ENCODE measurements at regions not wholly inside any gene's neighbourhood (a gene's known extent, or its start where the extent isn't known, plus 50 kb on each side); places are given as distances from the start of the nearest gene placed in this dataset.
"Not testable (repeated sequence)": the region's sequence is repeated elsewhere in the genome, so short reads cannot be mapped to it uniquely, and the experiment has no call there.

- in situ Hi-C loops (cut with MboI; ENCODE audit: low pct_unique_long_range_greater_than_20kb in 2 of 9, low sequenced_read_pairs in 9 of 9, unreplicated experiment in 9 of 9): no loop called here
- Histone ChIP-seq H3K4me1 (replicated peaks in 1 of 2) (peaks cover 2 to 8% of the 10 kb centered on the region in 2 donors), H3K27ac (no peak overlapping the region), H3K4me3 (no peak overlapping the region)
- 13 to 100% (median 88%) methylated on average over 1 to 2 of the region's 2 CpGs; no CpG with 5 or more reads in 1 of the 10 experiments for WGBS, 10 experiments
- no peak for ATAC-seq (replicated peaks in 6 of 8)
Observed at GRCh38 chr14:30191639-30192279, 264.1 kb upstream of the PRKD1 start.

- in situ Hi-C loops (cut with MboI; ENCODE audit: low pct_unique_long_range_greater_than_20kb in 2 of 9, low sequenced_read_pairs in 9 of 9, unreplicated experiment in 9 of 9): no loop called here
- Histone ChIP-seq H3K4me3 (no peak overlapping the region), H3K4me1 (replicated peaks in 1 of 2) (peaks cover 2 to 8% of the 10 kb centered on the region in 2 donors), H3K27ac (no peak overlapping the region)
- ATAC-seq (replicated peaks in 6 of 8): no peak
- 46 to 100% (median 88%) methylated on average over 1 to 4 of the region's 4 CpGs for WGBS, 10 experiments
Observed at GRCh38 chr14:30193101-30193500, 265.5 kb upstream of the PRKD1 start.

- 0 to 93% (median 54%) methylated on average over 1 to 4 of the region's 4 CpGs for WGBS, 10 experiments
- Histone ChIP-seq H3K4me3 (no peak overlapping the region), H3K27ac (no peak overlapping the region), H3K4me1 (replicated peaks in 1 of 2) (peaks cover 2 to 8% of the 10 kb centered on the region in 2 donors)
- in situ Hi-C loops (cut with MboI; ENCODE audit: low pct_unique_long_range_greater_than_20kb in 2 of 9, low sequenced_read_pairs in 9 of 9, unreplicated experiment in 9 of 9): no loop called here
- peak in 4 of 8 experiments; percentile 37 to 75 (median 54) for ATAC-seq (replicated peaks in 6 of 8)
Observed at GRCh38 chr14:30193845-30194501, 266.3 kb upstream of the PRKD1 start.

- H3K27ac ChIP-seq: no peak overlapping the region
- peak in 4 of 8 experiments; percentile 15 to 89 (median 65) for ATAC-seq (replicated peaks in 6 of 8)
- in situ Hi-C loops (cut with MboI; ENCODE audit: low pct_unique_long_range_greater_than_20kb in 2 of 9, low sequenced_read_pairs in 9 of 9, unreplicated experiment in 9 of 9): no loop called here
- peaks cover 2 to 8% of the 10 kb centered on the region in 2 donors for H3K4me1 ChIP-seq (replicated peaks in 1 of 2)
- 0 to 89% (median 55%) methylated on average over 1 to 2 of the region's 2 CpGs; no CpG with 5 or more reads in 1 of the 10 experiments for WGBS, 10 experiments
- H3K4me3 ChIP-seq: no peak overlapping the region
Observed at GRCh38 chr14:30194741-30195148, 267.1 kb upstream of the PRKD1 start.

- 0 to 64% (median 26%) methylated on average over 1 to 3 of the region's 3 CpGs; no CpG with 5 or more reads in 2 of the 10 experiments for WGBS, 10 experiments
- Histone ChIP-seq H3K4me3 (no peak overlapping the region), H3K4me1 (replicated peaks in 1 of 2) (peaks cover 2 to 8% of the 10 kb centered on the region in 2 donors), H3K27ac (no peak overlapping the region)
- in situ Hi-C loops (cut with MboI; ENCODE audit: low pct_unique_long_range_greater_than_20kb in 2 of 9, low sequenced_read_pairs in 9 of 9, unreplicated experiment in 9 of 9): no loop called here
- ATAC-seq (replicated peaks in 6 of 8): peak in 1 of 8 experiments; percentile 22
Observed at GRCh38 chr14:30195941-30196340, 268.3 kb upstream of the PRKD1 start.

GRCh38 chr14:30196861-30197260, 269.2 kb upstream of the PRKD1 start:
- in situ Hi-C loops (cut with MboI; ENCODE audit: low pct_unique_long_range_greater_than_20kb in 2 of 9, low sequenced_read_pairs in 9 of 9, unreplicated experiment in 9 of 9): no loop called here
- ATAC-seq (replicated peaks in 6 of 8): no peak
- Histone ChIP-seq H3K4me1 (replicated peaks in 1 of 2) (peaks cover 2 to 8% of the 10 kb centered on the region in 2 donors), H3K4me3 (no peak overlapping the region), H3K27ac (no peak overlapping the region)
- WGBS, 10 experiments: 40 to 100% (median 85%) methylated on average over 1 to 2 of the region's 2 CpGs; no CpG with 5 or more reads in 2 of the 10 experiments

GRCh38 chr14:30198720-30199119, 271.1 kb upstream of the PRKD1 start:
- WGBS, 10 experiments: 29 to 100% (median 90%) methylated on average over 1 to 3 of the region's 3 CpGs; no CpG with 5 or more reads in 2 of the 10 experiments
- in situ Hi-C loops (cut with MboI; ENCODE audit: low pct_unique_long_range_greater_than_20kb in 2 of 9, low sequenced_read_pairs in 9 of 9, unreplicated experiment in 9 of 9); ATAC-seq (replicated peaks in 6 of 8); H3K4me3 ChIP-seq; H3K27ac ChIP-seq; H3K4me1 ChIP-seq (replicated peaks in 1 of 2): not testable (repeated sequence)

- no peak overlapping the region for H3K4me3 ChIP-seq
- no peak overlapping the region for H3K27ac ChIP-seq
- peak in 3 of 8 experiments; percentile 16 to 26 (median 26) for ATAC-seq (replicated peaks in 6 of 8)
- in situ Hi-C loops (cut with MboI; ENCODE audit: low pct_unique_long_range_greater_than_20kb in 2 of 9, low sequenced_read_pairs in 9 of 9, unreplicated experiment in 9 of 9): loop anchor here in 6 of 9 experiments (25.0 kb wide), 3 partner anchors 642 to 1442 kb away; partner anchors contain the start of gene FOXG1 (in 3 of the 6)
- H3K4me1 ChIP-seq (replicated peaks in 1 of 2): peaks cover 0 to 9% of the 10 kb centered on the region in 2 donors
- WGBS, 10 experiments: 7 to 100% (median 89%) methylated on average over 1 to 2 of the region's 2 CpGs; no CpG with 5 or more reads in 2 of the 10 experiments
Observed at GRCh38 chr14:30204431-30204980, 276.9 kb upstream of the PRKD1 start.

GRCh38 chr14:30209136-30209535, 281.5 kb upstream of the PRKD1 start:
- ATAC-seq (replicated peaks in 6 of 8): no peak
- WGBS, 10 experiments: 29 to 100% (median 80%) methylated on average over 1 of the region's 1 CpG; no CpG with 5 or more reads in 5 of the 10 experiments
- in situ Hi-C loops (cut with MboI; ENCODE audit: low pct_unique_long_range_greater_than_20kb in 2 of 9, low sequenced_read_pairs in 9 of 9, unreplicated experiment in 9 of 9): loop anchor here in 6 of 9 experiments (25.0 kb wide), 3 partner anchors 647 to 1447 kb away; partner anchors contain the start of gene FOXG1 (in 3 of the 6)
- no peak overlapping the region for H3K27ac ChIP-seq
- no peak overlapping the region for H3K4me3 ChIP-seq
- H3K4me1 ChIP-seq (replicated peaks in 1 of 2): peaks cover 0 to 9% of the 10 kb centered on the region in 2 donors

- Histone ChIP-seq H3K27ac (no peak overlapping the region), H3K4me1 (replicated peaks in 1 of 2) (peaks cover 0 to 3% of the 10 kb centered on the region in 2 donors), H3K4me3 (no peak overlapping the region)
- peak in 1 of 8 experiments; percentile 29 for ATAC-seq (replicated peaks in 6 of 8)
- 60 to 100% (median 100%) methylated on average over 1 to 4 of the region's 4 CpGs; no CpG with 5 or more reads in 3 of the 10 experiments for WGBS, 10 experiments
- in situ Hi-C loops (cut with MboI; ENCODE audit: low pct_unique_long_range_greater_than_20kb in 2 of 9, low sequenced_read_pairs in 9 of 9, unreplicated experiment in 9 of 9): loop anchor here in 7 of 9 experiments (10.0 to 25.0 kb wide), 5 partner anchors 648 to 1448 kb away; partner anchors contain the start of gene FOXG1 (in 3 of the 7)
Observed at GRCh38 chr14:30210630-30211029, 283.0 kb upstream of the PRKD1 start.

- H3K27ac ChIP-seq: no peak overlapping the region
- H3K4me1 ChIP-seq (replicated peaks in 1 of 2): peaks cover 0 to 3% of the 10 kb centered on the region in 2 donors
- in situ Hi-C loops (cut with MboI; ENCODE audit: low pct_unique_long_range_greater_than_20kb in 2 of 9, low sequenced_read_pairs in 9 of 9, unreplicated experiment in 9 of 9): loop anchor here in 7 of 9 experiments (10.0 to 25.0 kb wide), 5 partner anchors 649 to 1449 kb away; partner anchors contain the start of gene FOXG1 (in 3 of the 7)
- no peak for ATAC-seq (replicated peaks in 6 of 8)
- no peak overlapping the region for H3K4me3 ChIP-seq
Observed at GRCh38 chr14:30211326-30211725, 283.7 kb upstream of the PRKD1 start.

- Histone ChIP-seq H3K4me3 (no peak overlapping the region), H3K4me1 (replicated peaks in 1 of 2) (peaks cover 0 to 3% of the 10 kb centered on the region in 2 donors), H3K27ac (no peak overlapping the region)
- in situ Hi-C loops (cut with MboI; ENCODE audit: low pct_unique_long_range_greater_than_20kb in 2 of 9, low sequenced_read_pairs in 9 of 9, unreplicated experiment in 9 of 9): loop anchor here in 7 of 9 experiments (10.0 to 25.0 kb wide), 5 partner anchors 652 to 1452 kb away; partner anchors contain the start of gene FOXG1 (in 3 of the 7)
- 46 to 100% (median 70%) methylated on average over 1 to 3 of the region's 3 CpGs; no CpG with 5 or more reads in 3 of the 10 experiments for WGBS, 10 experiments
- peak in 3 of 8 experiments; percentile 9 to 27 (median 16) for ATAC-seq (replicated peaks in 6 of 8)
Observed at GRCh38 chr14:30214014-30214413, 286.4 kb upstream of the PRKD1 start.

All from motor neuron (in vitro differentiated cells).